Osteocyte (in vitro differentiated cells): ENCODE measurements at regions not wholly inside any gene's neighbourhood (a gene's known extent, or its start where the extent isn't known, plus 50 kb on each side); places are given as distances from the start of the nearest gene placed in this dataset.
"Not testable (repeated sequence)": the region's sequence is repeated elsewhere in the genome, so short reads cannot be mapped to it uniquely, and the experiment has no call there.

Source experiments
- DNase-seq: peaks from one replicate; pipeline ENCODE4 v3.0.0; 2021; ENCODE audit warnings: mixed read lengths; ENCODE audit not compliant: unreplicated experiment; ENCODE audit errors: extremely low spot score
- H3K27ac Mint-ChIP-seq: one replicate; pipeline ENCODE4 v1.8.0; 2021; ENCODE audit warnings: mild to moderate bottlenecking, mixed read lengths; ENCODE audit not compliant: unreplicated experiment
- H3K27me3 Mint-ChIP-seq: one replicate; pipeline ENCODE4 v1.8.0; 2021; ENCODE audit warnings: mixed read lengths; ENCODE audit not compliant: unreplicated experiment
- H3K36me3 Mint-ChIP-seq: one replicate; pipeline ENCODE4 v1.8.0; 2021; ENCODE audit warnings: mixed read lengths; ENCODE audit not compliant: unreplicated experiment
- H3K4me1 Mint-ChIP-seq: one replicate; pipeline ENCODE4 v1.8.0; 2021; ENCODE audit warnings: mixed read lengths; ENCODE audit not compliant: unreplicated experiment
- H3K4me3 Mint-ChIP-seq: one replicate; pipeline ENCODE4 v1.8.0; 2021; ENCODE audit warnings: mild to moderate bottlenecking, moderate library complexity, mixed read lengths; ENCODE audit not compliant: unreplicated experiment
- H3K9me3 Mint-ChIP-seq: one replicate; pipeline ENCODE4 v1.8.0; 2021; ENCODE audit warnings: mixed read lengths; ENCODE audit not compliant: unreplicated experiment
- CTCF ChIP-seq: fragments of 200-600 bp; sonication (generic); IDR thresholded peaks from 2 replicates; pipeline ENCODE4 v1.5.0; 2021; ENCODE audit warnings: antibody characterized with exemption, mild to moderate bottlenecking, moderate library complexity

- no peak for TF ChIP-seq CTCF
- no peak for DNase-seq
- no peak overlapping the region for H3K27ac Mint-ChIP-seq
- no peak overlapping the region for H3K4me3 Mint-ChIP-seq
- H3K27me3 Mint-ChIP-seq, result peaks cover 33% of the 10 kb centered on the region
- no peaks in the 10 kb centered on the region for H3K36me3 Mint-ChIP-seq
- H3K4me1 Mint-ChIP-seq, result no peaks in the 10 kb centered on the region
- H3K9me3 Mint-ChIP-seq, result no peaks in the 10 kb centered on the region
These were observed 63.0 kb upstream of the SELENOP start for GRCh38 chr5:42874621-42875198.

GRCh38 chr5:42872865-42873264 is 61.2 kb upstream of the SELENOP start:
- Mint-ChIP-seq H3K9me3 (no peaks in the 10 kb centered on the region), H3K27ac (no peak overlapping the region), H3K36me3 (no peaks in the 10 kb centered on the region), H3K4me1 (no peaks in the 10 kb centered on the region), H3K4me3 (no peak overlapping the region), H3K27me3 (peaks cover 29% of the 10 kb centered on the region)
- no peak for DNase-seq
- no peak for TF ChIP-seq CTCF

GRCh38 chr5:42870882-42871418 is 59.3 kb upstream of the SELENOP start:
- H3K4me3 Mint-ChIP-seq, result no peak overlapping the region
- no peaks in the 10 kb centered on the region for H3K36me3 Mint-ChIP-seq
- peaks cover 4% of the 10 kb centered on the region for H3K9me3 Mint-ChIP-seq
- no peaks in the 10 kb centered on the region for H3K4me1 Mint-ChIP-seq
- TF ChIP-seq CTCF, result no peak
- peak overlapping the region; percentile 59 for H3K27ac Mint-ChIP-seq
- DNase-seq, result no peak
- H3K27me3 Mint-ChIP-seq, result peaks cover 25% of the 10 kb centered on the region

GRCh38 chr5:42868417-42868816 is 56.7 kb upstream of the SELENOP start:
- not testable (repeated sequence) for H3K4me3 Mint-ChIP-seq, H3K9me3 Mint-ChIP-seq, H3K4me1 Mint-ChIP-seq, DNase-seq, H3K27ac Mint-ChIP-seq, H3K36me3 Mint-ChIP-seq, H3K27me3 Mint-ChIP-seq

- peaks cover 16% of the 10 kb centered on the region for H3K27me3 Mint-ChIP-seq
- not testable (repeated sequence) for H3K36me3 Mint-ChIP-seq, H3K27ac Mint-ChIP-seq, DNase-seq, H3K4me1 Mint-ChIP-seq, H3K4me3 Mint-ChIP-seq
- peaks cover 21% of the 10 kb centered on the region for H3K9me3 Mint-ChIP-seq
These were observed 53.1 kb upstream of the SELENOP start for GRCh38 chr5:42864749-42865148.
